ENCODE measurements at regions not wholly inside any gene's neighbourhood (a gene's known extent, or its start where the extent isn't known, plus 50 kb on each side); places are given as distances from the start of the nearest gene placed in this dataset.

DNA sequence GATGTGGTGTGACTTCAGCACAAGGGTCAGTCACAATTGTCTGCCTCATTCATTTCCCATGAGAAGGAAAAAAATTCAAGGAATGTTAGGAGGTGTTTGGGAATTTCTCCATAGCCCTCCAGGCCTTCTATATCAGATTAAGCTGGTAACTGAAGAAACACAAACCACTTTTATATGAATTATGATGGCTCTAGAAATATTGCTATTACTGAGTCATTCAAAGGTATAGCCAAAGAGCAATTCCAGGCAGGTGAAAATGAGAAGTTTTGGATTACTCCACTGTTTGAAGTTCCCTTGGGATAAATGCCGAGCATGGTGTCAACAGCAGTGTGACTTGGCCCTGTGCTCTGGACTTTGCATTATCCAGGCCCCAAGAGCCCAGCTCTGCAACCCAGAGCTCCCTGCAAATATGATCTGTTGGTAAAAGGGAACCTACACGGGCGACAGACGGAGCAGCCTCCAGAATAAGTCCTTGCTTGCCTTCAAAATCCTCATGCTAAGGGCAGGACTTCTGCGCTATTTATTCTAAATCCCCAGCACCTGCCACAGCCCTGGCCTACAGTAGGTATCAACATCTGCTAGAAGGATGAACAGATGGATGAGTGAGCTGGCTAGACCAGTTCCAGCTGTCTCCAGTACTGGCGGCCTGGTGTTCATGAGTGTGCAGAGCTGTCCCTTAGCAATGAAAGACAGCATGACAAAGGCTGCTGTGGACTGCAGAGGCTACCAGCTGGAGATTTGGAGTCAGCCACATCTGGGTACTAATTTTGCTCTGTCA, 67.5 kb upstream of the ZBED5 start:
- in situ Hi-C loops (cut with HindIII; ENCODE audit: low sequenced_read_pairs): no loop called here
- no peak for DNase-seq (ENCODE audit: low read depth, low spot score)
- TF ChIP-seq CTCF (IDR thresholded peaks at IDR 0.05; ENCODE audit: low read depth, low read length): no peak
- H3K4me3 ChIP-seq (ENCODE audit: low read depth, low read length): no peak overlapping the region

DNA sequence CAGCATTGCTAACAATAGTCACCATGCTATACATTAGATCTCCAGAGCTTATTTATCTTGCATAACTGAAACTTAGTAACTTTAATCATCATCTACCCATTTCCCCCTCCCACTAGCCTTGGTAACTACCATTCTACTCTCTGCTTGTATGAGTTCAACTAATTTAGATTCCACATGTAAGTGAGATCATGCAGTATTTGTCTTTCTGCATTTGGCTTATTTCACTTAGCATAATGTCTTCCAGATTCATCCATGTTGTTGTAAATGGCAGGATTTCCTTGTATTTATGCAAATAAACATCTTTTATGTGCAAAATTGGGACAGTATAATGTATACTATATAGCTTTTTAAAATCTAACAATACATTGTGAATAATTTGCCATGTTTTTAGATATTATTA, 66.0 kb upstream of the ZBED5 start:
- in situ Hi-C loops (cut with HindIII; ENCODE audit: low sequenced_read_pairs): no loop called here
- no peak for DNase-seq (ENCODE audit: low read depth, low spot score)
- no peak for TF ChIP-seq CTCF (IDR thresholded peaks at IDR 0.05; ENCODE audit: low read depth, low read length)
- no peak overlapping the region for H3K4me3 ChIP-seq (ENCODE audit: low read depth, low read length)

GRCh38 chr11:10922892-10923291, 65.0 kb upstream of the ZBED5 start:
- no peak overlapping the region for H3K4me3 ChIP-seq (ENCODE audit: low read depth, low read length)
- no peak for TF ChIP-seq CTCF (IDR thresholded peaks at IDR 0.05; ENCODE audit: low read depth, low read length)
- no peak for DNase-seq (ENCODE audit: low read depth, low spot score)
- in situ Hi-C loops (cut with HindIII; ENCODE audit: low sequenced_read_pairs): no loop called here

DNA sequence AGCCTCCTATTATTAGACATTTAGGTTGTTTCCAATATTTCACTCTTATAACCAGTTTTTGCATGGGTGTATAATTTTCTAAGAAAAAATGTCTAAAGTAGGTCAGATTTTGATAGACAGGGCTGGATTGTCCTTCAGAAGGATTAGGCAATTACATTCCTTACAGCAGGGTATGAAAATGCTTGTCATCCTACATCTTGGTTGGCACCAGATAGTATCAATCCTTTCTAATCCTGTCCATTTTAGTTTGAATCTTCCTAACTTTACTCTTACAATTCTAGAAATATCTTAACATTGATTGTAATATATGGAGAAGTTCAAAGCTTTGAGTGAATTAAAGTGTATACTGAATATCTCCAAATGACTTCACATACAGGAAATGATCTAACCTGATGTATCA, 63.0 kb upstream of the ZBED5 start:
- DNase-seq (ENCODE audit: low read depth, low spot score): no peak
- in situ Hi-C loops (cut with HindIII; ENCODE audit: low sequenced_read_pairs): no loop called here
- TF ChIP-seq CTCF (IDR thresholded peaks at IDR 0.05; ENCODE audit: low read depth, low read length): no peak
- H3K4me3 ChIP-seq (ENCODE audit: low read depth, low read length): no peak overlapping the region

GRCh38 chr11:10920205-10920604, 62.4 kb upstream of the ZBED5 start:
- in situ Hi-C loops (cut with HindIII; ENCODE audit: low sequenced_read_pairs): no loop called here
- H3K4me3 ChIP-seq (ENCODE audit: low read depth, low read length): no peak overlapping the region
- DNase-seq (ENCODE audit: low read depth, low spot score): no peak
- no peak for TF ChIP-seq CTCF (IDR thresholded peaks at IDR 0.05; ENCODE audit: low read depth, low read length)

GRCh38 chr11:10918698-10919097, 60.8 kb upstream of the ZBED5 start:
- H3K4me3 ChIP-seq (ENCODE audit: low read depth, low read length): no peak overlapping the region
- no peak for TF ChIP-seq CTCF (IDR thresholded peaks at IDR 0.05; ENCODE audit: low read depth, low read length)
- DNase-seq (ENCODE audit: low read depth, low spot score): no peak

More at GRCh38 chr11:10918698-10919097, 60.8 kb upstream of the ZBED5 start:
- in situ Hi-C loops (cut with HindIII; ENCODE audit: low sequenced_read_pairs): no loop called here

All from astrocyte of the spinal cord (primary cell).